Osteoblast (primary cell): ENCODE measurements at regions not wholly inside any gene's neighbourhood (a gene's known extent, or its start where the extent isn't known, plus 50 kb on each side); places are given as distances from the start of the nearest gene placed in this dataset.

Experiments used
- DNase-seq: peaks from one replicate; pipeline ENCODE4 v3.0.0; 2011; ENCODE audit warnings: low spot score, mixed read lengths; ENCODE audit not compliant: insufficient read length; ENCODE audit errors: missing footprints
- H2AFZ ChIP-seq: 2 replicates; pipeline ENCODE4 v1.6.0; 2011; ENCODE audit warnings: mild to moderate bottlenecking, low read length
- H3K27ac ChIP-seq: 2 replicates; pipeline ENCODE4 v1.5.1; 2011; ENCODE audit warnings: mild to moderate bottlenecking, low read depth, low read length, moderate library complexity
- H3K27me3 ChIP-seq: 2 replicates; pipeline ENCODE4 v1.6.0; 2012; ENCODE audit warnings: mild to moderate bottlenecking, control low read depth, inconsistent platforms, low read length, moderate library complexity; ENCODE audit not compliant: insufficient read depth
- H3K36me3 ChIP-seq: 2 replicates; pipeline ENCODE4 v1.5.1; 2011; ENCODE audit warnings: mild to moderate bottlenecking, low read length, control low read depth, moderate library complexity; ENCODE audit not compliant: insufficient read depth
- H3K4me1 ChIP-seq: 2 replicates; pipeline ENCODE4 v1.5.1; 2011; ENCODE audit warnings: mild to moderate bottlenecking, low read length, control low read depth, moderate library complexity; ENCODE audit not compliant: insufficient read depth
- H3K4me2 ChIP-seq: 2 replicates; pipeline ENCODE4 v1.6.0; 2011; ENCODE audit warnings: mild to moderate bottlenecking, low read length; ENCODE audit not compliant: insufficient read depth
- H3K4me3 ChIP-seq: fragments of 200-600 bp; sonication (generic); 3 replicates; pipeline ENCODE4 v1.5.1; 2012; ENCODE audit warnings: mild to moderate bottlenecking, low read length, inconsistent platforms; ENCODE audit not compliant: insufficient read depth
- H3K79me2 ChIP-seq: 2 replicates; pipeline ENCODE4 v1.6.0; 2012; ENCODE audit warnings: mild to moderate bottlenecking, low read length, control low read depth, inconsistent platforms; ENCODE audit not compliant: insufficient read depth
- H3K9me3 ChIP-seq: 2 replicates; pipeline ENCODE4 v1.5.1; 2011; ENCODE audit warnings: low read depth, low read length, control low read depth
- H4K20me1 ChIP-seq: 2 replicates; pipeline ENCODE4 v1.6.0; 2012; ENCODE audit warnings: mild to moderate bottlenecking, low read length, control low read depth; ENCODE audit not compliant: insufficient read depth
- CTCF ChIP-seq: IDR thresholded peaks from 2 replicates; pipeline ENCODE4 v1.5.1; 2011; ENCODE audit warnings: mild to moderate bottlenecking, low read depth, low read length, moderate library complexity; ENCODE audit errors: extremely low read depth

- H3K79me2 ChIP-seq = no peaks in the 10 kb centered on the region
- no peaks in the 10 kb centered on the region for H3K36me3 ChIP-seq
- no peak overlapping the region for H3K4me3 ChIP-seq
- no peaks in the 10 kb centered on the region for H3K9me3 ChIP-seq
- TF ChIP-seq CTCF = no peak
- H3K4me2 ChIP-seq = no peak overlapping the region
- H3K27ac ChIP-seq = no peak overlapping the region
- no peaks in the 10 kb centered on the region for H3K4me1 ChIP-seq
- no peak for DNase-seq
- H3K27me3 ChIP-seq = no peaks in the 10 kb centered on the region
- no peaks in the 10 kb centered on the region for H4K20me1 ChIP-seq
- H2AFZ ChIP-seq = no peak overlapping the region
Measured at GRCh38 chr2:123163398-123163797, 861.7 kb upstream of the CNTNAP5 start.

GRCh38 chr2:123164216-123164615 is 860.9 kb upstream of the CNTNAP5 start:
- Histone ChIP-seq H2AFZ (no peak overlapping the region), H3K9me3 (no peaks in the 10 kb centered on the region), H3K4me1 (no peaks in the 10 kb centered on the region), H3K36me3 (no peaks in the 10 kb centered on the region), H4K20me1 (no peaks in the 10 kb centered on the region), H3K4me3 (no peak overlapping the region), H3K27ac (no peak overlapping the region), H3K4me2 (no peak overlapping the region), H3K79me2 (no peaks in the 10 kb centered on the region), H3K27me3 (no peaks in the 10 kb centered on the region)
- no peak for DNase-seq
- no peak for TF ChIP-seq CTCF

- no peaks in the 10 kb centered on the region for H3K4me1 ChIP-seq
- no peaks in the 10 kb centered on the region for H3K79me2 ChIP-seq
- H2AFZ ChIP-seq = no peak overlapping the region
- H3K9me3 ChIP-seq = no peaks in the 10 kb centered on the region
- no peaks in the 10 kb centered on the region for H4K20me1 ChIP-seq
- H3K4me2 ChIP-seq = no peak overlapping the region
- no peak overlapping the region for H3K4me3 ChIP-seq
- no peaks in the 10 kb centered on the region for H3K36me3 ChIP-seq
- no peak for DNase-seq
- TF ChIP-seq CTCF = no peak
- no peaks in the 10 kb centered on the region for H3K27me3 ChIP-seq
- H3K27ac ChIP-seq = no peak overlapping the region
Measured at GRCh38 chr2:123165616-123166015, 859.5 kb upstream of the CNTNAP5 start.

GRCh38 chr2:123179526-123179925 is 845.6 kb upstream of the CNTNAP5 start:
- Histone ChIP-seq H3K36me3 (no peaks in the 10 kb centered on the region), H2AFZ (no peak overlapping the region), H3K9me3 (peaks cover 7% of the 10 kb centered on the region), H3K4me2 (no peak overlapping the region), H3K4me3 (no peak overlapping the region), H3K4me1 (no peaks in the 10 kb centered on the region), H3K79me2 (no peaks in the 10 kb centered on the region), H4K20me1 (no peaks in the 10 kb centered on the region), H3K27me3 (no peaks in the 10 kb centered on the region), H3K27ac (no peak overlapping the region)
- DNase-seq = no peak
- no peak for TF ChIP-seq CTCF
